ENCODE measurements at regions not wholly inside any gene's neighbourhood (a gene's known extent, or its start where the extent isn't known, plus 50 kb on each side); places are given as distances from the start of the nearest gene placed in this dataset.

GRCh38 chr3:189557824-189558223, 73.4 kb upstream of the TP63 start:
- no peak for DNase-seq (ENCODE audit: low spot score)

- DNase-seq (ENCODE audit: low spot score), result no peak
Observed at GRCh38 chr3:189561256-189561655, 69.9 kb upstream of the TP63 start.

DNA sequence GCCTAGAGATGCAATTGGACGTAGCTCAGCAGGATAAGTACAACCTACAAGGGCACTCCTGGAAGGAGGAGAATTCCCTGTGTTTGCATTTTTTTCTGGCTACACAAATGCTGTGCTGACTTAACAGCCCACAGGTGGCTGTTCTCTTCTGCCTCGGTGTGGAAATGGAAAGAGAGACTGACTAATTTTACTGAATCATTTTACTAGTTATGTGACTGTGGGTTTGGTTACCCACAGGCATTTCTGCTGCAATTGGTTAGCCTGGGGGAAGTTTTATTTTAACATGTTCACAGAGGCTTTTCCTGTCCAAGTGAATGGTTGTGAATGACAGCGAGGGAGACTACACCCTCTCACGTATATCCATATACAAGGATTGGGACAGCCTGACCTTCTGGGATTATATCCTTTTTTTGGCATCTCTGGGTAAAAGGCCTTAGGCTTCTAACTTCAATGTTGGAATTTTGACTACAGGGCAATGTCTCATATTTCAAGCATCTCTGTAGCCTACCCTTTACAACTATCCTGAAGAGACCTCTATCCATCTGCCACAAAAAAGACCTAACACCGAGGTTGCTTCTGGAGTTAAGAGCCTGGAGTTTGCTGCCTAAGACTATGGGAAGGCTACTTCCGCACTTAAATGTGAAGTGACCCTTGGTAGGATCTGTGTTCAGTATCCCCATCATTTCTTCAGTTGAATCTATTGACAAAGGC, 67.2 kb upstream of the TP63 start:
- no peak for DNase-seq (ENCODE audit: low spot score)

GRCh38 chr3:189566550-189567130, 64.5 kb upstream of the TP63 start:
- DNase-seq (ENCODE audit: low spot score), result no peak

- no peak for DNase-seq (ENCODE audit: low spot score)
Observed at GRCh38 chr3:189567322-189567721, 63.9 kb upstream of the TP63 start.

- DNase-seq (ENCODE audit: low spot score), result no peak
Observed at GRCh38 chr3:189567766-189568420, 63.3 kb upstream of the TP63 start.

DNA sequence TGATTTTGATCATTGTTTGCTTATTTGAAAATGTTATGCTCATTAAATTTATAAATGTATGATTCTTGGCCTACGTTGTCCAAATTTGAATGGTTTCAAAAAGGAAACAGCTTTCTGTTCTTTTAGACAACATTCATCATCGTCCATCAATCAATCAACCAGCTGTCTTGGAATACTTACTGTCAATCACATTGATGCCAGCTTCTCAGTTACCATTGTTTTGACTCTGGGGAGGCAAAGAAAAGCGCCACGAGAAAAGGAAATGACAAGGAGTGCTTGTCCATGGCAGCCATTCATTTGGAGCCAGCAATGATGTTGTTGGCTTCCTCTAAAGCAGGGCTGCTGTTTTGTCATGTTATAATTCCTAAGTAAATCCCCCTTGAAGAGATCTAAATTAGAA, 62.2 kb upstream of the TP63 start:
- DNase-seq (ENCODE audit: low spot score), result no peak

- DNase-seq (ENCODE audit: low spot score), result no peak
Observed at GRCh38 chr3:189569473-189569872, 61.7 kb upstream of the TP63 start.

DNA sequence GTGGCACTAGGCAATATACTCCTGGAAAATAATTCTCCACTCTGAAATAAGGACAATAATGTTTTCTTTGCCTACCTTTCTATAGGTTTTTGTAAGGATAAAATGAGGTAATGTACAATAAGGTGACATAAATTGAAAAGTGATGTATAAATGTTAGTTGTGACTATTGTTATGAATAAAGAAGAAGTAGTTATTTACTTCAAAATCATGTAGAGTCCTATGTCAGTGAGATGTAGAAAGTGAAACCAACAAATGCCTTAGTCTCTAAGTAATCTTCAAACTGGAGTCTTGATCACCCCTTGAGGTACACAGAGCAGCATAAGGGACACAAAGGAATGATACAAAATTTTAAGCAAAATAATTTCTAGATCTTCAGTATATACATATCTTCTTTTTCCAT, 60.3 kb upstream of the TP63 start:
- DNase-seq (ENCODE audit: low spot score), result no peak

DNA sequence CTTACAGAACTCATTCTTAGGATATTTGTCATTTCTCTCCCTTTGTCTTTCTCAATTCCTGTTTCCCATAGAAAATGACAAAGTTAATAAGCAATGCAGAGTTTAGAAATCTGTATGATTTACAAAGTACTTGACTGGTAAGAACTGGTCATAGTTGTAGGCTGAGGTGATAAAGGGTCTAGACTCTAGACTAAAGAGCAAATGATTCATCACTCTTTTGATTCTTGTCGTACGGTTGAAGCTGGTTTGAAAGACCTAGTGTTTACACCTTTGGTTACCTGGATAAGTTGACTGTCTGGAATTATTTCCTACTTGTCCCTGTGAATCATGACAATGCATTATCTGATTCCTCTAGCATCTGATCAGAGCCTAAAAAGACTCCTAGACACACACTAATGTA, 58.9 kb upstream of the TP63 start:
- no peak for DNase-seq (ENCODE audit: low spot score)

GRCh38 chr3:189573004-189573403, 58.2 kb upstream of the TP63 start:
- DNase-seq (ENCODE audit: low spot score), result no peak

GRCh38 chr3:189576486-189576885, 54.7 kb upstream of the TP63 start:
- no peak for DNase-seq (ENCODE audit: low spot score)

GRCh38 chr3:189577050-189577951, 53.9 kb upstream of the TP63 start:
- no peak for DNase-seq (ENCODE audit: low spot score)

DNA sequence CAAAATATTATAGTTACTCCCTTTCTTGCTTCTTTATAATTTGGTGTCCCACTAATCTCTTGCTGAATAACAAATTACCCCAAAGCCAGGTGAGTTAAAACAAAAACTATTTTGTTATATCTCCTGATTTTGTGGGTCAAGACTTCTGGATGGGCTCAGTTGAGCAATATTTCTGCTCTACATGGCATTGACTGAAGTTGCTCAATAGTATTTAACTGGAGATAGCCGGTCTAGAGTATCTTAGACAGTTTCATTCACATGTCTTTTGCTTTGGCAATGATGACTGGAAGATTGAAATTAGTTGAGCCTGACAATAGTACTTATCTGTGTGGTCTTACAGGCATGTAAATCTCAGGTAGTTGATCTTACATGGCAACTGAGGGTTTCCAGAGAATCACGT, 51.0 kb upstream of the TP63 start:
- DNase-seq (ENCODE audit: low spot score), result no peak

Data from cerebellar cortex (tissue), 1 donor.